Testis (tissue), 2 donors: ENCODE measurements at regions not wholly inside any gene's neighbourhood (a gene's known extent, or its start where the extent isn't known, plus 50 kb on each side); places are given as distances from the start of the nearest gene placed in this dataset.

Experiments
- DNase-seq: peaks from one replicate; pipeline ENCODE4 v3.0.0-alpha.2; 2019
- H3K27ac ChIP-seq, 2 donors: fragments of 200-600 bp; sonication (generic); one replicate each; pipeline ENCODE4 v1.5.1; 2019
- H3K27me3 ChIP-seq: fragments of 200-600 bp; sonication (generic); one replicate; pipeline ENCODE4 v1.5.1; 2019
- H3K36me3 ChIP-seq: fragments of 200-600 bp; sonication (generic); one replicate; pipeline ENCODE4 v1.5.1; 2017; ENCODE audit warnings: low read depth; ENCODE audit errors: missing control alignments
- H3K4me1 ChIP-seq: fragments of 200-600 bp; sonication (generic); one replicate; pipeline ENCODE4 v1.5.1; 2019
- H3K4me3 ChIP-seq, 2 donors: fragments of 200-600 bp; sonication (generic); one replicate each; pipeline ENCODE4 v1.5.1; 2017 to 2019
- H3K9me3 ChIP-seq: fragments of 200-600 bp; sonication (generic); one replicate; pipeline ENCODE4 v1.5.1; 2017
- POLR2A ChIP-seq: fragments of 450-650 bp; IDR thresholded peaks from one replicate; pipeline ENCODE4 v1.6.1; 2017; ENCODE audit warnings: antibody characterized with exemption, mild to moderate bottlenecking, moderate library complexity
- WGBS, 2 donors: methylation state at CpG; one replicate each; pipeline ENCODE4 v1.1.5; 2018; 5-methylcytosine and 5-hydroxymethylcytosine counted together
- intact Hi-C: fragments of 100-400 bp; cut with DNase I; formaldehyde crosslinking; loops from one replicate; pipeline ENCODE4 v1.15.1; 2023; ENCODE audit warnings: low total_unique reads
- TF ChIP-seq, protein P1 (sequence below), 3 experiments: fragments of 450-650 bp in 2 of 3; fragments of 200-600 bp in 1 of 3; sonication (generic) in 1 of 3; IDR thresholded peaks; one replicate each; pipeline ENCODE4 v1.5.1; 2016 to 2019; ENCODE audit warnings: antibody characterized with exemption in 3 of 3, mild to moderate bottlenecking in 2 of 3, moderate library complexity in 1 of 3

DNA sequence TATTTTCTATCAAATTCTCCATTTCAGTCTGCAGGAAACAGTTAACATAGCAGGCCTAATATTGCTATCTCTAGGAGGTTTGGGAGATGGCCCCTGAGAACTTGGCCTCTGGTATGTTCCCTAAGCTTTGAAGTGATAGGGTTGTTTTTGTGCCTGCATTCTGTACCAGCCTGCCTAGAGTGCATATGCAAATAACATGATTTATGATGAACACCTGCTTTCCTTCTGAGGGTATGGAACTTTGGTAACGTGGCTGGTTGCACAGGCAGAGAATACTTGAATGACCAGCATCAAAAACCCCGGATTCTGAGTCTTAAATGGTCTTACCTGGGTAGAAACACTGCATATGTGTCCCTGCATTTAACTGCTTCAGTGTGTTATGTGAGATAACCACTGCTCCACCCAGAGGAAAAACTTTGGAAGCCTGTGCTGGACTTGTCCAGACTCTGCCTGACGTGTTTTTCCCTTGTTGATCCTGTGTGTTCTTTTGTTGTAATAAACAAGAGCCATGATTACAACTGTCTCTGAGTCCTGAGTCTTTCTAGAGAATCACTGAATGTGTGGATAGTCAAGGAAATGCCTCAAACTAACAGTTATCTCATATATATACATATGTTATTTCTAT is 111.3 kb upstream of the ABCA1 start:
- WGBS, 2 donors, result 88% methylated on average over 1 to 3 of the region's 3 CpGs
- H3K9me3 ChIP-seq, result no peaks in the 10 kb centered on the region
- peaks cover 2% of the 10 kb centered on the region for H3K4me1 ChIP-seq
- no peak overlapping the region for H3K27ac ChIP-seq
- intact Hi-C loops, result no loop called here
- no peak for DNase-seq
- H3K27me3 ChIP-seq, result no peaks in the 10 kb centered on the region
- H3K36me3 ChIP-seq, result no peaks in the 10 kb centered on the region
- TF ChIP-seq, protein P1, sequence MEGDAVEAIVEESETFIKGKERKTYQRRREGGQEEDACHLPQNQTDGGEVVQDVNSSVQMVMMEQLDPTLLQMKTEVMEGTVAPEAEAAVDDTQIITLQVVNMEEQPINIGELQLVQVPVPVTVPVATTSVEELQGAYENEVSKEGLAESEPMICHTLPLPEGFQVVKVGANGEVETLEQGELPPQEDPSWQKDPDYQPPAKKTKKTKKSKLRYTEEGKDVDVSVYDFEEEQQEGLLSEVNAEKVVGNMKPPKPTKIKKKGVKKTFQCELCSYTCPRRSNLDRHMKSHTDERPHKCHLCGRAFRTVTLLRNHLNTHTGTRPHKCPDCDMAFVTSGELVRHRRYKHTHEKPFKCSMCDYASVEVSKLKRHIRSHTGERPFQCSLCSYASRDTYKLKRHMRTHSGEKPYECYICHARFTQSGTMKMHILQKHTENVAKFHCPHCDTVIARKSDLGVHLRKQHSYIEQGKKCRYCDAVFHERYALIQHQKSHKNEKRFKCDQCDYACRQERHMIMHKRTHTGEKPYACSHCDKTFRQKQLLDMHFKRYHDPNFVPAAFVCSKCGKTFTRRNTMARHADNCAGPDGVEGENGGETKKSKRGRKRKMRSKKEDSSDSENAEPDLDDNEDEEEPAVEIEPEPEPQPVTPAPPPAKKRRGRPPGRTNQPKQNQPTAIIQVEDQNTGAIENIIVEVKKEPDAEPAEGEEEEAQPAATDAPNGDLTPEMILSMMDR (IDR thresholded peaks at IDR 0.05), result no peak
- no peak for TF ChIP-seq POLR2A
- no peak overlapping the region for H3K4me3 ChIP-seq

DNA sequence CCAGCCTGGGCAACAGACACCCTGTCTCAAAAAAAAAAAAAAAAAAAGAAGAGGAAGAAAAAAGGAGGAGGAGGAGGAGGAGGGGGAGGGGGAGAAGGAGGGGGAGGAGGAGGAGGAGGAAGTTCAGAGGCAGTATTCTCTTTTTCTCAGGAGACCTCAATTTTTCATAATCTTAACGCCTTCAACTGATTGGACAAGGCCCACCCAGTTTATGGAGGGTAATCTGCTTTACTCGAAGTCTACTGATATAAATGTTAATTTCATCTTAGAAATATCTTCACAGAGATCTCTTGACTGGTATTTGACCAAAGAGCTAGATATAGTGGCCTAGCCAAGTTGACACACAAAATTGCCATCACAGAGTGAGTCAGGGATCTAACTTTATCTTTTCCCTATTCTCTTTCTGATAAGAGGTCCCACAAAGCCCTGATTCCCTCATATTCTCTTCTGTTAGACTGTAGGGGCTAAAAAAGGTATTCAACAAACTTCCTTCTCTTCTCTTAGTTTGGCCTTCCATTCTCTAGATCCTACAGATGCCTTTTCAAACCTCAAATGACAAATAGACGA is 115.5 kb upstream of the ABCA1 start:
- DNase-seq, result no peak
- H3K27me3 ChIP-seq, result no peaks in the 10 kb centered on the region
- intact Hi-C loops, result no loop called here
- H3K9me3 ChIP-seq, result no peaks in the 10 kb centered on the region
- TF ChIP-seq POLR2A, result no peak
- WGBS, 2 donors, result 83 to 84% methylated on average over 3 of the region's 3 CpGs
- no peaks in the 10 kb centered on the region for H3K36me3 ChIP-seq
- H3K4me1 ChIP-seq, result peaks cover 6% of the 10 kb centered on the region
- H3K4me3 ChIP-seq, result no peak overlapping the region
- no peak overlapping the region for H3K27ac ChIP-seq

DNA sequence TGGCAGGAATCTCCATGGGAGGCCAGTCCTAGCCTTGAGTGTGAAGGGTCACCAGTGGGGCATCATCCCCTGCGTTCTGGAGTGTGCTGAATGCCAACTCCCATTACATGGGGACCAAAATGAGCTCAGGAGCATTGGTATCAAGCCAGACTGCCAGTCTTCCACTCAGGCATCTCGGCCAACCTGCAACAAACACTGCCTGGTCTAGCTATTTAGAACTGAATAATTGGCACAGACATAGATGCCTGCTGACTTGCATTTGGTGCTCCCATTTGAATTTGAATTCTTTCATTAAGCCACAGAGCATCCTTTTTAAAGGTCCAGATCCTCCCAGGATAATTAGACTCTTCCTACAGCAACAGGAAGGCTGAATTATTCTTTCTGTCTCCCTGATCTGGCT is 116.6 kb upstream of the ABCA1 start:
- 47 to 50% methylated on average over 2 of the region's 2 CpGs for WGBS, 2 donors
- no peak for TF ChIP-seq POLR2A
- TF ChIP-seq, protein P1 (IDR thresholded peaks at IDR 0.05), result no peak
- intact Hi-C loops, result no loop called here

DNA sequence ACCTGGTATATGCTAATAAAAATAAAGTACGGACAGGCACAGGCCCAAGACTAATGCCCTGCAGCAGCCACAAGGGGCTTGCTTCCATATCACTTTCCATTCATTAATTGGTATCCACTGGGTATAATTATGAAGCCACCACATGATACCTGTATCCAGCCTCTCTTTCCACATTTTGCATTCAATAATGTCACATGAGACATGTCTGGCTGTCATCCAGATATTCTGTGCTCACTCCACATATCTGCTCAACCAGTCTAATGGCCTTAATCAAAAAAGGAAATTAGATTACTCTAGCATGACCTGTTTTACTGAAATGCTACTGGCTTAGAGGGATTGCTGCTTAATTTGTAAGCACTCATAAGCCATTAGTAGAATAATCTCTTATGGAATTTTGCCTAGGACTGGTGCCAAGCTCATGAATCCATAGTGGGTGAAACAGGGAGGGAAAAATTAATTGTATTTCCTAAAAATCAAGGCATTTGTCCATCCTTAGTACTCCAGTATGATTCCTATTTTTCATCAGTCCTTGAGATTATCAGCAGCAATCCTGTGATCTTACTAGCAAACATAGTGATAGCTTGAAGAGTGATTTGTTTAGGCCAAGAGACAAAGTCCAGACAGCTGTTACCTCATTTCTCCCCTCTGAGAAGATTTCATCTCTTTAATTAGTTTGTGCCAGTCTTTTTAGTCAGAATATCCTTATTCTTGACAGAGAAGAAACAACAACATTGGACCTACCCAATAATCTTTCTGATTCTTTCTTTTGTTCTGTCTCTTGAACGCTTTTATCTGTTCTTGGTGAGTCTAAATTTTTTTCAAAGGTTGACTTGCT is 119.2 kb upstream of the ABCA1 start:
- no peak for TF ChIP-seq POLR2A
- TF ChIP-seq, protein P1 (IDR thresholded peaks at IDR 0.05), result no peak
- Histone ChIP-seq H3K9me3 (no peaks in the 10 kb centered on the region), H3K27ac (no peak overlapping the region), H3K36me3 (no peaks in the 10 kb centered on the region), H3K27me3 (no peaks in the 10 kb centered on the region), H3K4me3 (no peak overlapping the region), H3K4me1 (peaks cover 6% of the 10 kb centered on the region)
- WGBS, 2 donors, result 88 to 93% methylated on average over 2 of the region's 2 CpGs
- no peak for DNase-seq
- intact Hi-C loops, result no loop called here

More for the DNA sequence above, 116.6 kb upstream of the ABCA1 start:
- Histone ChIP-seq H3K36me3 (no peaks in the 10 kb centered on the region), H3K4me3 (no peak overlapping the region), H3K9me3 (no peaks in the 10 kb centered on the region), H3K27me3 (no peaks in the 10 kb centered on the region), H3K27ac (no peak overlapping the region), H3K4me1 (peaks cover 6% of the 10 kb centered on the region)
- peak; percentile 57 for DNase-seq

DNA sequence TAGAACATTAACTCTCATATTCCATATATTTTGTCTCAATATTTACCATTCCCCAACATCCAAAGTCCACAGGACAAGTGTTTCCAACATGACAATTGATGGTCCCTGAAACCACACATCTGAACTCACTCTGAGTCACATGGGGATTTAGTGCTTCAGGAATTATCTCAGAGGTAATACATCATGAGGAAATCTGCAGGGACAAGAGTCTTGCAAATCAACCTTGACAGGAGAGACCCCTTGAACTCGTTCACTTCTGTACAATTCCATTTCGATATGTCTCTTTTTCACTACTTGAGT is 119.7 kb upstream of the ABCA1 start:
- intact Hi-C loops, result no loop called here
- 78 to 86% methylated on average over 2 of the region's 2 CpGs for WGBS, 2 donors
- Histone ChIP-seq H3K36me3 (no peaks in the 10 kb centered on the region), H3K27me3 (no peaks in the 10 kb centered on the region), H3K27ac (no peak overlapping the region), H3K4me3 (no peak overlapping the region), H3K4me1 (peaks cover 6% of the 10 kb centered on the region), H3K9me3 (no peaks in the 10 kb centered on the region)
- TF ChIP-seq, protein P1 (IDR thresholded peaks at IDR 0.05), result no peak
- no peak for TF ChIP-seq POLR2A
- no peak for DNase-seq
